HepG2 (cell line): ENCODE measurements at regions not wholly inside any gene's neighbourhood (a gene's known extent, or its start where the extent isn't known, plus 50 kb on each side); places are given as distances from the start of the nearest gene placed in this dataset.

Experiments
- ELF1 ChIP-seq: sonication (generic); formaldehyde crosslinking; IDR thresholded peaks from 2 replicates; pipeline ENCODE4 v1.4.0; 2020; ENCODE audit warnings: missing genetic modification reagents
- GLI4 ChIP-seq: sonication (generic); formaldehyde crosslinking; IDR thresholded peaks from 2 replicates; pipeline ENCODE4 v1.5.1; 2020; ENCODE audit warnings: missing genetic modification reagents, mild to moderate bottlenecking, moderate library complexity, borderline replicate concordance
- KDM5A ChIP-seq: fragments of 200-600 bp; sonication (generic); IDR thresholded peaks from 2 replicates; pipeline ENCODE4 v1.7.0; 2018; ENCODE audit warnings: antibody characterized with exemption, mild to moderate bottlenecking, low read length, borderline replicate concordance
- ZNF343 ChIP-seq: sonication (generic); formaldehyde crosslinking; IDR thresholded peaks from 2 replicates; pipeline ENCODE4 v1.4.0; 2020; ENCODE audit warnings: mild to moderate bottlenecking, missing genetic modification reagents
- TF ChIP-seq, protein P1 (sequence below): sonication (generic); formaldehyde crosslinking; IDR thresholded peaks from 2 replicates; pipeline ENCODE4 v1.8.1; 2023; ENCODE audit warnings: mild to moderate bottlenecking, moderate library complexity, missing genetic modification reagents
- TF ChIP-seq, protein P2 (sequence below): sonication (generic); formaldehyde crosslinking; IDR thresholded peaks from 2 replicates; pipeline ENCODE4 v1.4.0; 2020; ENCODE audit warnings: mild to moderate bottlenecking, missing genetic modification reagents, borderline replicate concordance

DNA sequence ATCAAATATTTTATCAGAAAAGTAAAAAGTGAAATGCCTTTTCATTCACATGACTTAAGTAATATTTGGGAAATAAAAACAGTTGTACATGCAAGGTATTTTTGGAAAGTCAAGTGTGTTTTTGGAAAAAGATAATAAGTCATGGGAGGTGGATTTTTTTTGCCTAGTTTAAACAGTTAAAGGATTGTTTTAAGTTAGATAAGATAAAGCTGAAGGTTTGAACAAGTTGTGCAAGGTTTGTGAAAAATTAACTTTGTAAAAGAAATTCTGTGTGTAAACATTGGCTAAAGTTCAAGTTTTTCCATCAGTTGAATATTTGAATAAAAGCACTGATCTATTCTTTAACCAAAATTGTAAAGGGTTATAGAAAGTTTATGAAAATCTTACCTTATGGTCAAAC, 207.9 kb upstream of the RGPD4 start:
- TF ChIP-seq GLI4 (CRISPR knock-in tag) (no peak), KDM5A (no peak), ELF1 (no peak), ZNF343 (CRISPR knock-in tag) (no peak)
- TF ChIP-seq, protein P1, sequence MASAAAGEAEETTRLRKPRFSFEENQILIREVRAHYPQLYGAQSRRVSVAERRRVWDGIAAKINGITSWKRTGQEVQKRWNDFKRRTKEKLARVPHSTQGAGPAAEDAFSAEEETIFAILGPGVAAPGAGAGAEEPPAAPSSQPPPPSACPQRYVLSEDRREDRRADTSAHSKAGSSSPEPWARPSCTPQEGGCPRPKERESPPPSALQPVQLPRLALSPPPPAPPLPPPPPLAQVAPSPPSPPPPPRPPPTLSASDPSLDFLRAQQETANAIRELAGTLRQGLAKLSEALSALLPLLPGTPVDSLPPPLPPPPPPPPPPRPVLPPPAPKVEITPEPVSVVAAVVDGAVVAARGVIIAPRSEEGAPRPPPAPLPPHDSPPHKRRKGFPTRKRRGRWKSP (CRISPR knock-in tag), result no peak
- TF ChIP-seq, protein P2, sequence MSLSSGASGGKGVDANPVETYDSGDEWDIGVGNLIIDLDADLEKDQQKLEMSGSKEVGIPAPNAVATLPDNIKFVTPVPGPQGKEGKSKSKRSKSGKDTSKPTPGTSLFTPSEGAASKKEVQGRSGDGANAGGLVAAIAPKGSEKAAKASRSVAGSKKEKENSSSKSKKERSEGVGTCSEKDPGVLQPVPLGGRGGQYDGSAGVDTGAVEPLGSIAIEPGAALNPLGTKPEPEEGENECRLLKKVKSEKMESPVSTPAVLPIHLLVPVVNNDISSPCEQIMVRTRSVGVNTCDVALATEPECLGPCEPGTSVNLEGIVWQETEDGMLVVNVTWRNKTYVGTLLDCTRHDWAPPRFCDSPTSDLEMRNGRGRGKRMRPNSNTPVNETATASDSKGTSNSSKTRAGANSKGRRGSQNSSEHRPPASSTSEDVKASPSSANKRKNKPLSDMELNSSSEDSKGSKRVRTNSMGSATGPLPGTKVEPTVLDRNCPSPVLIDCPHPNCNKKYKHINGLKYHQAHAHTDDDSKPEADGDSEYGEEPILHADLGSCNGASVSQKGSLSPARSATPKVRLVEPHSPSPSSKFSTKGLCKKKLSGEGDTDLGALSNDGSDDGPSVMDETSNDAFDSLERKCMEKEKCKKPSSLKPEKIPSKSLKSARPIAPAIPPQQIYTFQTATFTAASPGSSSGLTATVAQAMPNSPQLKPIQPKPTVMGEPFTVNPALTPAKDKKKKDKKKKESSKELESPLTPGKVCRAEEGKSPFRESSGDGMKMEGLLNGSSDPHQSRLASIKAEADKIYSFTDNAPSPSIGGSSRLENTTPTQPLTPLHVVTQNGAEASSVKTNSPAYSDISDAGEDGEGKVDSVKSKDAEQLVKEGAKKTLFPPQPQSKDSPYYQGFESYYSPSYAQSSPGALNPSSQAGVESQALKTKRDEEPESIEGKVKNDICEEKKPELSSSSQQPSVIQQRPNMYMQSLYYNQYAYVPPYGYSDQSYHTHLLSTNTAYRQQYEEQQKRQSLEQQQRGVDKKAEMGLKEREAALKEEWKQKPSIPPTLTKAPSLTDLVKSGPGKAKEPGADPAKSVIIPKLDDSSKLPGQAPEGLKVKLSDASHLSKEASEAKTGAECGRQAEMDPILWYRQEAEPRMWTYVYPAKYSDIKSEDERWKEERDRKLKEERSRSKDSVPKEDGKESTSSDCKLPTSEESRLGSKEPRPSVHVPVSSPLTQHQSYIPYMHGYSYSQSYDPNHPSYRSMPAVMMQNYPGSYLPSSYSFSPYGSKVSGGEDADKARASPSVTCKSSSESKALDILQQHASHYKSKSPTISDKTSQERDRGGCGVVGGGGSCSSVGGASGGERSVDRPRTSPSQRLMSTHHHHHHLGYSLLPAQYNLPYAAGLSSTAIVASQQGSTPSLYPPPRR (CRISPR knock-in tag), result no peak
